ENCODE measurements at regions not wholly inside any gene's neighbourhood (a gene's known extent, or its start where the extent isn't known, plus 50 kb on each side); places are given as distances from the start of the nearest gene placed in this dataset.

- H3K27me3 Mint-ChIP-seq = no peaks in the 10 kb centered on the region
- no peak for ATAC-seq (ENCODE audit: low read depth)
- POLR2A ChIA-PET = interaction anchor here (1.0 to 2.2 kb wide), 2 partner anchors 8 to 98 kb away, joined by 5 to 9 read pairs; partner anchors contain the start of gene MAML3
These were observed 97.6 kb upstream of the MAML3 start for GRCh38 chr4:140251571-140251970.

GRCh38 chr4:140250989-140251552 lies 97.1 kb upstream of the MAML3 start:
- DNase-seq = no peak
- H3K9me3 Mint-ChIP-seq = no peaks in the 10 kb centered on the region
- H3K4me3 Mint-ChIP-seq = no peak overlapping the region
- ATAC-seq (ENCODE audit: low read depth) = no peak
- no peaks in the 10 kb centered on the region for H3K27me3 Mint-ChIP-seq
- no peaks in the 10 kb centered on the region for H3K36me3 Mint-ChIP-seq
- peaks cover 19% of the 10 kb centered on the region for H3K4me1 Mint-ChIP-seq
- POLR2A ChIA-PET = interaction anchor here (2.2 kb wide), 1 partner anchor 98 kb away, joined by 9 read pairs; the partner anchor contains the start of gene MAML3
- no peak overlapping the region for H3K27ac Mint-ChIP-seq

More at GRCh38 chr4:140251571-140251970, 97.6 kb upstream of the MAML3 start:
- Mint-ChIP-seq H3K36me3 (no peaks in the 10 kb centered on the region), H3K9me3 (no peaks in the 10 kb centered on the region), H3K27ac (no peak overlapping the region), H3K4me3 (no peak overlapping the region), H3K4me1 (peaks cover 23% of the 10 kb centered on the region)
- DNase-seq = no peak

- POLR2A ChIA-PET = interaction anchor here (2.8 kb wide), 1 partner anchor 96 kb away, joined by 9 read pairs; the partner anchor contains the start of gene MAML3
- ATAC-seq (ENCODE audit: low read depth) (no peak), DNase-seq (no peak)
- Mint-ChIP-seq H3K36me3 (no peaks in the 10 kb centered on the region), H3K27me3 (no peaks in the 10 kb centered on the region), H3K4me3 (no peak overlapping the region), H3K4me1 (peaks cover 18% of the 10 kb centered on the region), H3K9me3 (no peaks in the 10 kb centered on the region), H3K27ac (no peak overlapping the region)
These were observed 95.4 kb upstream of the MAML3 start for GRCh38 chr4:140249351-140249750.

- no peaks in the 10 kb centered on the region for H3K27me3 Mint-ChIP-seq
- DNase-seq (no peak), ATAC-seq (ENCODE audit: low read depth) (no peak)
- POLR2A ChIA-PET = interaction anchor here (2.8 kb wide), 1 partner anchor 93 kb away, joined by 9 read pairs; the partner anchor contains the start of gene MAML3
- H3K4me1 Mint-ChIP-seq = peaks cover 31% of the 10 kb centered on the region
- H3K36me3 Mint-ChIP-seq = no peaks in the 10 kb centered on the region
- no peak overlapping the region for H3K4me3 Mint-ChIP-seq
- no peak overlapping the region for H3K27ac Mint-ChIP-seq
- no peaks in the 10 kb centered on the region for H3K9me3 Mint-ChIP-seq
These were observed 93.3 kb upstream of the MAML3 start for GRCh38 chr4:140247237-140247636.

- H3K27me3 Mint-ChIP-seq = no peaks in the 10 kb centered on the region
- no peaks in the 10 kb centered on the region for H3K9me3 Mint-ChIP-seq
- ATAC-seq (ENCODE audit: low read depth) = no peak
- H3K4me3 Mint-ChIP-seq = no peak overlapping the region
- no peaks in the 10 kb centered on the region for H3K36me3 Mint-ChIP-seq
- DNase-seq = no peak
- POLR2A ChIA-PET = no interaction called here
- no peak overlapping the region for H3K27ac Mint-ChIP-seq
- peaks cover 36% of the 10 kb centered on the region for H3K4me1 Mint-ChIP-seq
These were observed 92.2 kb upstream of the MAML3 start for GRCh38 chr4:140246216-140246615.

- H3K27ac Mint-ChIP-seq = no peak overlapping the region
- POLR2A ChIA-PET = interaction anchor here (1.0 to 1.9 kb wide), 3 partner anchors 10 to 88 kb away, joined by 3 to 11 read pairs (median 4); no protein-coding TSS in a partner anchor
- no peaks in the 10 kb centered on the region for H3K36me3 Mint-ChIP-seq
- DNase-seq (no peak), ATAC-seq (ENCODE audit: low read depth) (no peak)
- peaks cover 31% of the 10 kb centered on the region for H3K4me1 Mint-ChIP-seq
- H3K4me3 Mint-ChIP-seq = no peak overlapping the region
- no peaks in the 10 kb centered on the region for H3K27me3 Mint-ChIP-seq
- no peaks in the 10 kb centered on the region for H3K9me3 Mint-ChIP-seq
These were observed 90.3 kb upstream of the MAML3 start for GRCh38 chr4:140244328-140244727.

- peak overlapping the region; percentile 80 for H3K4me3 Mint-ChIP-seq
- H3K27me3 Mint-ChIP-seq = no peaks in the 10 kb centered on the region
- ATAC-seq (ENCODE audit: low read depth) = peak; percentile 84
- DNase-seq = no peak
- H3K27ac Mint-ChIP-seq = peak overlapping the region; percentile 91
- no peaks in the 10 kb centered on the region for H3K9me3 Mint-ChIP-seq
- H3K4me1 Mint-ChIP-seq = peaks cover 28% of the 10 kb centered on the region
- no peaks in the 10 kb centered on the region for H3K36me3 Mint-ChIP-seq
- POLR2A ChIA-PET = interaction anchor here (0.8 to 1.9 kb wide), 7 partner anchors 9 to 577 kb away, joined by 3 to 12 read pairs (median 4); partner anchors contain the start of gene MAML3
These were observed 89.3 kb upstream of the MAML3 start for GRCh38 chr4:140243278-140243753.

- Mint-ChIP-seq H3K36me3 (no peaks in the 10 kb centered on the region), H3K27ac (peak overlapping the region; percentile 91), H3K9me3 (no peaks in the 10 kb centered on the region), H3K4me1 (peaks cover 30% of the 10 kb centered on the region), H3K4me3 (peak overlapping the region; percentile 80), H3K27me3 (no peaks in the 10 kb centered on the region)
- no peak for DNase-seq
- ATAC-seq (ENCODE audit: low read depth) = peak; percentile 72
- POLR2A ChIA-PET = interaction anchor here (1.0 to 1.9 kb wide), 4 partner anchors 8 to 92 kb away, joined by 3 to 12 read pairs (median 8); partner anchors contain the start of gene MAML3
These were observed 88.6 kb upstream of the MAML3 start for GRCh38 chr4:140242357-140243277.

GRCh38 chr4:140240237-140240636 lies 86.3 kb upstream of the MAML3 start:
- Mint-ChIP-seq H3K4me1 (peaks cover 26% of the 10 kb centered on the region), H3K27me3 (no peaks in the 10 kb centered on the region), H3K27ac (no peak overlapping the region), H3K9me3 (no peaks in the 10 kb centered on the region), H3K36me3 (no peaks in the 10 kb centered on the region), H3K4me3 (no peak overlapping the region)
- ATAC-seq (ENCODE audit: low read depth) (no peak), DNase-seq (no peak)
- POLR2A ChIA-PET = no interaction called here

GRCh38 chr4:140239311-140239710 lies 85.3 kb upstream of the MAML3 start:
- Mint-ChIP-seq H3K4me3 (no peak overlapping the region), H3K9me3 (no peaks in the 10 kb centered on the region), H3K27ac (no peak overlapping the region), H3K36me3 (no peaks in the 10 kb centered on the region), H3K27me3 (no peaks in the 10 kb centered on the region), H3K4me1 (peaks cover 34% of the 10 kb centered on the region)
- POLR2A ChIA-PET = interaction anchor here (0.7 to 1.0 kb wide), 2 partner anchors 9 to 147 kb away, joined by 3 read pairs; no protein-coding TSS in a partner anchor
- DNase-seq = no peak
- no peak for ATAC-seq (ENCODE audit: low read depth)

- Mint-ChIP-seq H3K4me3 (no peak overlapping the region), H3K27ac (no peak overlapping the region), H3K36me3 (no peaks in the 10 kb centered on the region), H3K4me1 (peaks cover 36% of the 10 kb centered on the region), H3K9me3 (no peaks in the 10 kb centered on the region), H3K27me3 (no peaks in the 10 kb centered on the region)
- ATAC-seq (ENCODE audit: low read depth) (no peak), DNase-seq (no peak)
- POLR2A ChIA-PET = interaction anchor here (1.0 kb wide), 1 partner anchor 8 kb away, joined by 3 read pairs; no protein-coding TSS in a partner anchor
These were observed 84.5 kb upstream of the MAML3 start for GRCh38 chr4:140238351-140239056.

- Mint-ChIP-seq H3K36me3 (no peaks in the 10 kb centered on the region), H3K4me3 (no peak overlapping the region), H3K27me3 (no peaks in the 10 kb centered on the region), H3K9me3 (no peaks in the 10 kb centered on the region), H3K4me1 (peaks cover 29% of the 10 kb centered on the region), H3K27ac (no peak overlapping the region)
- DNase-seq (no peak), ATAC-seq (ENCODE audit: low read depth) (no peak)
- POLR2A ChIA-PET = no interaction called here
These were observed 83.8 kb upstream of the MAML3 start for GRCh38 chr4:140237616-140238350.

All from activated naive CD8-positive, alpha-beta T cell treated with anti-CD3 and anti-CD28 coated beads, Interleukin-2, amount 10 ng/mL, durations not matched to agents 7 days and 5 days (primary cell).